ENCODE measurements at regions not wholly inside any gene's neighbourhood (a gene's known extent, or its start where the extent isn't known, plus 50 kb on each side); places are given as distances from the start of the nearest gene placed in this dataset.

- no peak for TF ChIP-seq NFIC (IDR thresholded peaks at IDR 0.05; ENCODE audit: low read depth, low read length)
- TF ChIP-seq HDAC2 (IDR thresholded peaks at IDR 0.05) = no peak
- no peak for TF ChIP-seq CHD2 (IDR thresholded peaks at IDR 0.05; ENCODE audit: borderline replicate concordance, low read depth, low read length)
- no peak for TF ChIP-seq ZZZ3 (IDR thresholded peaks at IDR 0.05; ENCODE audit: control insufficient read depth, insufficient read length, low read depth)
- no peak for TF ChIP-seq RAD51 (IDR thresholded peaks at IDR 0.05)
- TF ChIP-seq PBX3 (IDR thresholded peaks at IDR 0.05; ENCODE audit: insufficient replicate concordance, low read depth, low read length) = no peak
- TF ChIP-seq IRF3 (IDR thresholded peaks at IDR 0.05) = no peak
Observed at GRCh38 chr4:8746523-8747466, 124.8 kb downstream of the HMX1 start (continued).

GRCh38 chr4:8745826-8746225, 125.8 kb downstream of the HMX1 start:
- Histone ChIP-seq H3K27ac (ENCODE audit: control insufficient read depth, insufficient read depth) (no peak overlapping the region), H3K4me3 (no peak overlapping the region), H3K27me3 (replicated peaks in 1 of 2; ENCODE audit: control insufficient read depth in 2 of 2, insufficient read depth in 2 of 2, low read length in 1 of 2) (no peaks in the 10 kb centered on the region), H2AFZ (ENCODE audit: control insufficient read depth, low read depth, low read length) (no peak overlapping the region), H3K4me1 (ENCODE audit: control insufficient read depth, insufficient read depth, low read length) (no peaks in the 10 kb centered on the region), H3K79me2 (ENCODE audit: control insufficient read depth, insufficient read depth, low read length) (no peaks in the 10 kb centered on the region), H3K9me3 (replicated peaks; ENCODE audit: control insufficient read depth, insufficient read depth, low read length) (no peaks in the 10 kb centered on the region), H3K36me3 (ENCODE audit: control insufficient read depth in 2 of 2, insufficient read depth in 2 of 2, low read length in 1 of 2) (no peaks in the 10 kb centered on the region), H3K9ac (ENCODE audit: control insufficient read depth, insufficient read depth, low read length) (no peak overlapping the region), H3K4me2 (ENCODE audit: control insufficient read depth, insufficient read depth) (no peak overlapping the region), H4K20me1 (ENCODE audit: control insufficient read depth, insufficient read depth) (no peaks in the 10 kb centered on the region)
- in situ Hi-C loops (cut with MboI) = no loop called here
- ChIA-PET CTCF (no interaction called here), POLR2A (no interaction called here), SMC1A (ENCODE audit: uncharacterized antibody, unreplicated experiment) (no interaction called here), RAD21 (ENCODE audit: unreplicated experiment) (no interaction called here)
- 39% methylated on average over 14 of the region's 14 CpGs for WGBS (ENCODE audit: insufficient coverage, insufficient replicate concordance, low lambda C conversion rate, missing lambda C conversion rate)
- DNase-seq (ENCODE audit: low read depth, low spot score) (no peak), ATAC-seq (no peak), FAIRE-seq (no peak)
- BruUV-seq (replicated peaks) = no TSS peak
- intact Hi-C loops (cut with micrococcal nuclease; ENCODE audit: unreplicated experiment) = no loop called here
- TF ChIP-seq GATAD2B (conservative IDR thresholded peaks at IDR 0.05; ENCODE audit: low read depth) (no peak), NFXL1 (IDR thresholded peaks at IDR 0.05; ENCODE audit: borderline replicate concordance) (no peak), MYC (IDR thresholded peaks at IDR 0.05; ENCODE audit: insufficient read depth, insufficient read length, insufficient replicate concordance, low read length, severe bottlenecking) (no peak), CBX5 (IDR thresholded peaks at IDR 0.05; ENCODE audit: low read depth) (no peak), RBBP5 (conservative IDR thresholded peaks at IDR 0.05) (no peak), MLLT1 (IDR thresholded peaks at IDR 0.05) (no peak), HSF1 (IDR thresholded peaks at IDR 0.05; ENCODE audit: low read depth, low read length) (no peak), ZNF384 (IDR thresholded peaks at IDR 0.05; ENCODE audit: borderline replicate concordance, low read depth, low read length) (no peak)
